ENCODE measurements at regions not wholly inside any gene's neighbourhood (a gene's known extent, or its start where the extent isn't known, plus 50 kb on each side); places are given as distances from the start of the nearest gene placed in this dataset.

DNA sequence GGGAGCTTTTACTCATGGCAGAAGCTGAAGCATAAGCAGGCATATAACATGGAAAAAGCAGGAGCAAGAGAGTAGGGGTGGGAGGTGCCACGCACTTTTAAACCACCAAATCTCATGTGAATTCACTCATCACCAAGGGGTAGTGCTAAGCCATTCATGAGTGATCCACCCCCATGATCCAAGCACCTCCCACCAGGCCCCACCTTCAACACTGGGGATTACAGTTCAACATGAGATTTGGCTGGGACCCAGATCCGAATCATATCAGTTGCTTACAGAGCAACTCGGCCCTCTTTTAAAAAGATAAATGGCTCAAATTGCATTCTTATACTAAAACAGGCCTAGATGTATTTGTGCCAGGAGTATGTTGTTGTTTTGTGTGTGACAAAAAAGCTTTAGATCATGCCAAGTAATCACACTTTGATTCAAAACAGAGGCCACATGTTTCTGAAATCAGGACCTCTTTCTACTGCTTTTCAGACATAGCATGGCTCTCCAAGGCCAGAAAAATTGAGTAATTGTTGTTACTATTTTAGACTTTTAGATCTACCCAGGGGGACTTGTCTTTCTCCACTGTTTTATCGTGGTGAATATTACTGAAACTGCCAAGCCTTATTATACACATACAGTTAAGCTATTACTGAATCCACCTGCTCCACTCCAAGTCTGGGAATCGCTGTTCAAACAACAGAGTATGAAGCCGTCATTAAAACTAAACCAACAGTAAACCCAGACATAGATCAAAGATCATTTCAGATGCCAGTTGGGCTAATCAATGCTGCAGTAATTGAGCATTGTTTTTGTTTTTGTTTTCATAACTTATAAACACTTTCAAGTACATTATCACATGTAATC, 163.3 kb downstream of the KCNJ2 start:
- POLR2A ChIA-PET (ENCODE audit: partially characterized antibody): no interaction called here
- no peak overlapping the region for H3K4me3 ChIP-seq (ENCODE audit: extremely low read depth in 1 of 4, insufficient read depth in 2 of 4, low read depth in 3 of 4, low read length in 4 of 4)
- no peak for FAIRE-seq
- TF ChIP-seq, protein P1, sequence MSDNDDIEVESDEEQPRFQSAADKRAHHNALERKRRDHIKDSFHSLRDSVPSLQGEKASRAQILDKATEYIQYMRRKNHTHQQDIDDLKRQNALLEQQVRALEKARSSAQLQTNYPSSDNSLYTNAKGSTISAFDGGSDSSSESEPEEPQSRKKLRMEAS (IDR thresholded peaks at IDR 0.05): no peak
- TF ChIP-seq FOSL1 (IDR thresholded peaks at IDR 0.05; ENCODE audit: insufficient read depth, low read depth, low read length): no peak
- TF ChIP-seq RNF2 (IDR thresholded peaks at IDR 0.05; ENCODE audit: borderline replicate concordance, low read depth, low read length, missing control alignments, poor library complexity, severe bottlenecking): no peak

More for the DNA sequence above, 163.3 kb downstream of the KCNJ2 start:
- H2AK5ac ChIP-seq (ENCODE audit: low read depth, low read length): no peak overlapping the region
- no peak overlapping the region for H4K91ac ChIP-seq (replicated peaks; ENCODE audit: insufficient read length, low read length)
- no peak overlapping the region for H4K8ac ChIP-seq (ENCODE audit: extremely low read depth, insufficient read depth, low read length)
- H3K14ac ChIP-seq (ENCODE audit: insufficient read length): no peak overlapping the region
- H2BK20ac ChIP-seq (ENCODE audit: low read length): no peak overlapping the region
- H3K18ac ChIP-seq (ENCODE audit: extremely low read depth, low read length): no peak overlapping the region
- no peaks in the 10 kb centered on the region for H3K23me2 ChIP-seq (ENCODE audit: low read depth, low read length)
- no peak overlapping the region for H2BK120ac ChIP-seq (replicated peaks; ENCODE audit: low read depth, low read length)
- no peak overlapping the region for H3K27ac ChIP-seq (ENCODE audit: low read depth, low read length)
- no peak overlapping the region for H2BK15ac ChIP-seq (ENCODE audit: low read length)
- H3K4ac ChIP-seq (replicated peaks; ENCODE audit: insufficient read length, low read depth, low read length): no peak overlapping the region
- H2BK12ac ChIP-seq (ENCODE audit: low read depth, low read length): no peak overlapping the region
- H3K56ac ChIP-seq (replicated peaks; ENCODE audit: insufficient read length, low read depth, low read length): no peak overlapping the region
- no peak for DNase-seq (ENCODE audit: low read depth in 1 of 2, low spot score in 2 of 2)
- no peaks in the 10 kb centered on the region for H3K9me3 ChIP-seq (ENCODE audit: insufficient read depth in 2 of 2, low read depth in 1 of 2, low read length in 1 of 2)
- WGBS, 2 experiments (ENCODE audit: extremely low coverage in 1 of 2, insufficient coverage in 1 of 2, insufficient read length in 1 of 2, insufficient replicate concordance in 2 of 2, low coverage in 1 of 2, low lambda C conversion rate in 2 of 2, missing lambda C conversion rate in 1 of 2): 95% methylated on average over 6 of the region's 6 CpGs; no CpG with 5 or more reads in 1 of the 2 experiments
- H3K23ac ChIP-seq (ENCODE audit: insufficient read length): no peak overlapping the region
- H3K9ac ChIP-seq (replicated peaks in 1 of 4; ENCODE audit: extremely low read depth in 1 of 4, low read depth in 3 of 4, low read length in 3 of 4): no peak overlapping the region
- no peak overlapping the region for H3K4me2 ChIP-seq (ENCODE audit: insufficient read depth in 1 of 2, low read depth in 2 of 2, low read length in 2 of 2)
- no peaks in the 10 kb centered on the region for H3K79me2 ChIP-seq (ENCODE audit: control insufficient read depth in 1 of 2, insufficient read depth in 2 of 2, low read length in 2 of 2)
- H2AFZ ChIP-seq (ENCODE audit: low read length): no peak overlapping the region
- no peaks in the 10 kb centered on the region for H3K36me3 ChIP-seq (ENCODE audit: control insufficient read depth in 2 of 4, insufficient read depth in 4 of 4, low read length in 3 of 4)
- no peak overlapping the region for H4K5ac ChIP-seq (ENCODE audit: insufficient read length, low read depth, low read length)
- no peaks in the 10 kb centered on the region for H3K27me3 ChIP-seq (replicated peaks in 1 of 4; ENCODE audit: control insufficient read depth in 3 of 4, extremely low read depth in 1 of 4, insufficient read depth in 3 of 4, low read length in 3 of 4)
- H2BK5ac ChIP-seq (ENCODE audit: low read depth, low read length): no peak overlapping the region
- H3K79me1 ChIP-seq (ENCODE audit: low read depth, low read length): no peaks in the 10 kb centered on the region
- H4K20me1 ChIP-seq (replicated peaks in 1 of 2; ENCODE audit: control insufficient read depth in 1 of 2, insufficient read depth in 2 of 2, low read length in 2 of 2): no peaks in the 10 kb centered on the region
- H3K4me1 ChIP-seq (replicated peaks in 1 of 4; ENCODE audit: control insufficient read depth in 3 of 4, insufficient read depth in 4 of 4, low read length in 3 of 4): no peaks in the 10 kb centered on the region
- CTCF ChIA-PET (ENCODE audit: partially characterized antibody): no interaction called here
